ENCODE measurements at regions not wholly inside any gene's neighbourhood (a gene's known extent, or its start where the extent isn't known, plus 50 kb on each side); places are given as distances from the start of the nearest gene placed in this dataset.

GRCh38 chr2:67627456-67628207 is 230.5 kb downstream of the ETAA1 start:
- H3K27ac ChIP-seq = no peak overlapping the region
- no peaks in the 10 kb centered on the region for H3K27me3 ChIP-seq
- no peak for TF ChIP-seq POLR2A (IDR thresholded peaks at IDR 0.05)
- TF ChIP-seq, protein P1, sequence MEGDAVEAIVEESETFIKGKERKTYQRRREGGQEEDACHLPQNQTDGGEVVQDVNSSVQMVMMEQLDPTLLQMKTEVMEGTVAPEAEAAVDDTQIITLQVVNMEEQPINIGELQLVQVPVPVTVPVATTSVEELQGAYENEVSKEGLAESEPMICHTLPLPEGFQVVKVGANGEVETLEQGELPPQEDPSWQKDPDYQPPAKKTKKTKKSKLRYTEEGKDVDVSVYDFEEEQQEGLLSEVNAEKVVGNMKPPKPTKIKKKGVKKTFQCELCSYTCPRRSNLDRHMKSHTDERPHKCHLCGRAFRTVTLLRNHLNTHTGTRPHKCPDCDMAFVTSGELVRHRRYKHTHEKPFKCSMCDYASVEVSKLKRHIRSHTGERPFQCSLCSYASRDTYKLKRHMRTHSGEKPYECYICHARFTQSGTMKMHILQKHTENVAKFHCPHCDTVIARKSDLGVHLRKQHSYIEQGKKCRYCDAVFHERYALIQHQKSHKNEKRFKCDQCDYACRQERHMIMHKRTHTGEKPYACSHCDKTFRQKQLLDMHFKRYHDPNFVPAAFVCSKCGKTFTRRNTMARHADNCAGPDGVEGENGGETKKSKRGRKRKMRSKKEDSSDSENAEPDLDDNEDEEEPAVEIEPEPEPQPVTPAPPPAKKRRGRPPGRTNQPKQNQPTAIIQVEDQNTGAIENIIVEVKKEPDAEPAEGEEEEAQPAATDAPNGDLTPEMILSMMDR (IDR thresholded peaks at IDR 0.05) = no peak
- TF ChIP-seq POLR2AphosphoS5 (IDR thresholded peaks at IDR 0.05) = no peak
- TF ChIP-seq EP300 (IDR thresholded peaks at IDR 0.05; ENCODE audit: low read depth) = no peak
- in situ Hi-C loops (cut with MboI; ENCODE audit: low pct_ligation_motif_present in 1 of 4, low pct_unique_long_range_greater_than_20kb in 1 of 4, low sequenced_read_pairs in 3 of 4) (no loop called here), intact Hi-C loops (cut with DNase I; ENCODE audit: low total_unique reads) (no loop called here)
- H3K9me3 ChIP-seq = no peaks in the 10 kb centered on the region
- no peak overlapping the region for H3K4me3 ChIP-seq
- no peaks in the 10 kb centered on the region for H3K4me1 ChIP-seq
- no peaks in the 10 kb centered on the region for H3K36me3 ChIP-seq
- DNase-seq = no peak
- whole genome bisulfite sequencing, 2 donors (ENCODE audit: low coverage in 1 of 2) = 87 to 100% methylated on average over 1 to 3 of the region's 3 CpGs

- Histone ChIP-seq H3K27me3 (no peaks in the 10 kb centered on the region), H3K4me3 (no peak overlapping the region), H3K9me3 (no peaks in the 10 kb centered on the region), H3K4me1 (no peaks in the 10 kb centered on the region), H3K27ac (no peak overlapping the region), H3K36me3 (no peaks in the 10 kb centered on the region)
- in situ Hi-C loops (cut with MboI; ENCODE audit: low pct_ligation_motif_present in 1 of 4, low pct_unique_long_range_greater_than_20kb in 1 of 4, low sequenced_read_pairs in 3 of 4) = no loop called here
- intact Hi-C loops (cut with DNase I; ENCODE audit: low total_unique reads) = no loop called here
- TF ChIP-seq POLR2AphosphoS5 (IDR thresholded peaks at IDR 0.05) (no peak), POLR2A (IDR thresholded peaks at IDR 0.05) (no peak), EP300 (IDR thresholded peaks at IDR 0.05; ENCODE audit: low read depth) (no peak)
- TF ChIP-seq, protein P1 (IDR thresholded peaks at IDR 0.05) = no peak
- no peak for DNase-seq
- 40 to 64% methylated on average over 1 of the region's 1 CpG for WGBS, 2 donors (ENCODE audit: low coverage in 1 of 2)
Measured at GRCh38 chr2:67628892-67629291, 231.8 kb downstream of the ETAA1 start.

- in situ Hi-C loops (cut with MboI; ENCODE audit: low pct_ligation_motif_present in 1 of 4, low pct_unique_long_range_greater_than_20kb in 1 of 4, low sequenced_read_pairs in 3 of 4) = no loop called here
- TF ChIP-seq, protein P1 (IDR thresholded peaks at IDR 0.05) = no peak
- TF ChIP-seq POLR2AphosphoS5 (IDR thresholded peaks at IDR 0.05) (no peak), EP300 (IDR thresholded peaks at IDR 0.05; ENCODE audit: low read depth) (no peak)
- DNase-seq = no peak
- no peaks in the 10 kb centered on the region for H3K27me3 ChIP-seq
- H3K27ac ChIP-seq = no peak overlapping the region
- no peaks in the 10 kb centered on the region for H3K9me3 ChIP-seq
- intact Hi-C loops (cut with DNase I; ENCODE audit: low total_unique reads) = no loop called here
- no peak overlapping the region for H3K4me3 ChIP-seq
- no peaks in the 10 kb centered on the region for H3K36me3 ChIP-seq
- no peaks in the 10 kb centered on the region for H3K4me1 ChIP-seq
Measured at GRCh38 chr2:67631483-67631882, 234.3 kb downstream of the ETAA1 start.

GRCh38 chr2:67633212-67633856 is 236.2 kb downstream of the ETAA1 start:
- in situ Hi-C loops (cut with MboI; ENCODE audit: low pct_ligation_motif_present in 1 of 4, low pct_unique_long_range_greater_than_20kb in 1 of 4, low sequenced_read_pairs in 3 of 4) (no loop called here), intact Hi-C loops (cut with DNase I; ENCODE audit: low total_unique reads) (no loop called here)
- no peak overlapping the region for H3K27ac ChIP-seq
- TF ChIP-seq, protein P1 (IDR thresholded peaks at IDR 0.05) = no peak
- no peak for TF ChIP-seq POLR2AphosphoS5 (IDR thresholded peaks at IDR 0.05)
- no peak for TF ChIP-seq EP300 (IDR thresholded peaks at IDR 0.05; ENCODE audit: low read depth)
- no peak for TF ChIP-seq POLR2A (IDR thresholded peaks at IDR 0.05)
- no peaks in the 10 kb centered on the region for H3K36me3 ChIP-seq
- WGBS, 2 donors (ENCODE audit: low coverage in 1 of 2) = 74 to 89% methylated on average over 3 of the region's 3 CpGs
- no peak overlapping the region for H3K4me3 ChIP-seq
- H3K4me1 ChIP-seq = no peaks in the 10 kb centered on the region
- no peaks in the 10 kb centered on the region for H3K27me3 ChIP-seq
- DNase-seq = no peak
- H3K9me3 ChIP-seq = no peaks in the 10 kb centered on the region

Data from transverse colon (tissue), 4 donors.